HepG2 (cell line): ENCODE measurements at regions not wholly inside any gene's neighbourhood (a gene's known extent, or its start where the extent isn't known, plus 50 kb on each side); places are given as distances from the start of the nearest gene placed in this dataset.

Experiments used
- ATAC-seq: fragments of 200-7000 bp; cut with Tn5 transposase; 3 replicates; pipeline ENCODE4 v1.9.1; 2020; ENCODE audit warnings: mild to moderate bottlenecking, moderate library complexity
- BruUV-seq: library from RNA; stranded (reverse); fragments of 400-500 nt; replicated peaks from 2 replicates; lab custom pipeline; 2021; lab: Mats Ljungman, UMichigan
- CTCF ChIA-PET: fragments of 300-600 bp; formaldehyde crosslinking; extraction: SDS; loops from one replicate; lab custom pipeline; 2021; ENCODE audit warnings: low total read pairs, inconsistent platforms, low intra/inter-chr PET ratio; lab: Yijun Ruan, JAX
- POLR2A ChIA-PET: fragments of 350-600 bp; sonication (Branson Sonifier 250); formaldehyde crosslinking; loops from one replicate; lab custom pipeline; 2020; ENCODE audit warnings: antibody characterized with exemption, inconsistent platforms; lab: Yijun Ruan, JAX
- DNase-seq: peaks from one replicate; pipeline ENCODE4 v3.0.0-alpha.2; 2015; ENCODE audit warnings: low spot score
- FAIRE-seq: peaks from 3 replicates; lab custom pipeline; 2011; peaks lifted over from hg19 to GRCh38; lab: Jason Lieb, UNC
- H2AFZ ChIP-seq: one replicate; pipeline ENCODE4 v1.6.1; 2011; ENCODE audit warnings: low read length, inconsistent platforms
- H3K27ac ChIP-seq: fragments of 300-600 bp; 3 replicates; pipeline ENCODE4 v1.8.0; 2011; ENCODE audit warnings: mixed run types, mild to moderate bottlenecking, mixed read lengths, low read length, inconsistent platforms; ENCODE audit not compliant: insufficient read depth; ENCODE audit errors: extremely low read length
- H3K27me3 ChIP-seq, 2 experiments: fragments of 200-600 bp in 1 of 2; 2 replicates in 1 of 2; 3 replicates in 1 of 2; pipeline versions ENCODE4 v1.6.0 to v1.8.0; 2011; ENCODE audit warnings: low read length in 2 of 2, mild to moderate bottlenecking in 2 of 2, moderate library complexity in 2 of 2, inconsistent platforms in 1 of 2; ENCODE audit not compliant: insufficient read depth in 2 of 2, control insufficient read depth in 1 of 2
- H3K36me3 ChIP-seq, 2 experiments: fragments of 200-600 bp in 1 of 2; replicated peaks in 1 of 2; 2 replicates in 1 of 2; 3 replicates in 1 of 2; pipeline versions ENCODE4 v1.5.1 to v1.8.0; 2011; ENCODE audit warnings: low read length in 2 of 2, inconsistent platforms in 1 of 2; ENCODE audit not compliant: insufficient read depth in 2 of 2, control insufficient read depth in 1 of 2
- H3K4me1 ChIP-seq: 2 replicates; pipeline ENCODE4 v1.5.1; 2012; ENCODE audit warnings: low read length, inconsistent platforms; ENCODE audit not compliant: insufficient read depth
- H3K4me2 ChIP-seq: 2 replicates; pipeline ENCODE4 v1.6.0; 2011; ENCODE audit warnings: low read depth, low read length, inconsistent platforms
- H3K4me3 ChIP-seq, 3 experiments: fragments of 200-600 bp in 1 of 3; sonication (generic), shearing (Covaris generic) in 1 of 3; replicated peaks in 1 of 3; 2 replicates each; pipeline ENCODE4 v1.5.1; 2011 to 2016; ENCODE audit warnings: low read length in 3 of 3, inconsistent platforms in 2 of 3, low read depth in 2 of 3, mild to moderate bottlenecking in 2 of 3, control low read depth in 1 of 3, mixed read lengths in 1 of 3; ENCODE audit not compliant: insufficient read depth in 1 of 3
- H3K79me2 ChIP-seq: one replicate; pipeline ENCODE4 v1.6.1; 2011; ENCODE audit warnings: low read length, inconsistent platforms; ENCODE audit not compliant: insufficient read depth
- H3K9ac ChIP-seq: 2 replicates; pipeline ENCODE4 v1.6.0; 2011; ENCODE audit warnings: mild to moderate bottlenecking, low read depth, low read length, inconsistent platforms; ENCODE audit not compliant: insufficient read depth
- H3K9me3 ChIP-seq: 2 replicates; pipeline ENCODE4 v1.5.1; 2012; ENCODE audit warnings: mild to moderate bottlenecking, low read length
- H4K20me1 ChIP-seq: 2 replicates; pipeline ENCODE4 v1.6.0; 2011; ENCODE audit warnings: inconsistent platforms, mild to moderate bottlenecking, low read length, moderate library complexity; ENCODE audit not compliant: insufficient read depth
- CCDC6 ChIP-seq: sonication (generic); formaldehyde crosslinking; IDR thresholded peaks from 2 replicates; pipeline ENCODE4 v1.8.1; 2022; ENCODE audit warnings: mild to moderate bottlenecking, missing genetic modification reagents, moderate library complexity
- CEBPG ChIP-seq: IDR thresholded peaks from 2 replicates; pipeline ENCODE4 v1.6.1; 2016
- CHD4 ChIP-seq: fragments of 200-600 bp; sonication (generic); IDR thresholded peaks from 2 replicates; pipeline ENCODE4 v1.7.0; 2017; ENCODE audit warnings: mild to moderate bottlenecking, low read length, borderline replicate concordance
- CREM ChIP-seq, 2 experiments: sonication (generic) in 1 of 2; formaldehyde crosslinking in 1 of 2; IDR thresholded peaks; 2 replicates each; pipeline versions ENCODE4 v1.4.0 to v1.6.1; 2016 to 2020; ENCODE audit warnings: antibody characterized with exemption in 1 of 2, mild to moderate bottlenecking in 1 of 2, missing genetic modification reagents in 1 of 2
- HOXA7 ChIP-seq: sonication (generic); formaldehyde crosslinking; IDR thresholded peaks from 2 replicates; pipeline ENCODE4 v1.8.1; 2022; ENCODE audit warnings: mild to moderate bottlenecking, missing genetic modification reagents, moderate library complexity
- KLF16 ChIP-seq, 2 experiments: sonication (generic) in 1 of 2; formaldehyde crosslinking in 1 of 2; IDR thresholded peaks; 2 replicates each; pipeline versions ENCODE4 v1.6.1 to v1.8.0; 2016 to 2023; ENCODE audit warnings: missing genetic modification reagents in 2 of 2, missing compliant biosample characterization in 1 of 2
- MTF1 ChIP-seq: sonication (generic); formaldehyde crosslinking; IDR thresholded peaks from 2 replicates; pipeline ENCODE4 v1.5.0; 2020; ENCODE audit warnings: missing genetic modification reagents
- NCOA1 ChIP-seq: sonication (generic); formaldehyde crosslinking; IDR thresholded peaks from 2 replicates; pipeline ENCODE4 v1.9.0; 2021; ENCODE audit warnings: missing genetic modification reagents
- ZNF253 ChIP-seq: sonication (generic); formaldehyde crosslinking; IDR thresholded peaks from 2 replicates; pipeline ENCODE4 v1.8.0; 2022; ENCODE audit warnings: mild to moderate bottlenecking, missing genetic modification reagents, borderline replicate concordance
- ZNF773 ChIP-seq: sonication (generic); formaldehyde crosslinking; IDR thresholded peaks from 2 replicates; pipeline ENCODE4 v1.4.0; 2020; ENCODE audit warnings: missing genetic modification reagents, borderline replicate concordance
- ZNF816 ChIP-seq: sonication (generic); formaldehyde crosslinking; IDR thresholded peaks from 2 replicates; pipeline ENCODE4 v1.8.0; 2022; ENCODE audit warnings: missing genetic modification reagents, mild to moderate bottlenecking, borderline replicate concordance
- ZSCAN12 ChIP-seq: sonication (generic); formaldehyde crosslinking; IDR thresholded peaks from 2 replicates; pipeline ENCODE4 v1.9.0; 2021; ENCODE audit warnings: mild to moderate bottlenecking, missing genetic modification reagents
- ZSCAN21 ChIP-seq: sonication (generic); formaldehyde crosslinking; IDR thresholded peaks from 2 replicates; pipeline ENCODE4 v1.8.0; 2022; ENCODE audit warnings: mild to moderate bottlenecking, missing genetic modification reagents, moderate library complexity, borderline replicate concordance
- WGBS: methylation state at CpG from one replicate; pipeline ENCODE4 v1.1.6; 2017; ENCODE audit warnings: low lambda C conversion rate; 5-methylcytosine and 5-hydroxymethylcytosine counted together
- in situ Hi-C: cut with HindIII; loops from 2 replicates; pipeline ENCODE4 v1.10.0; 2017; ENCODE audit warnings: low pct_unique_long_range_greater_than_20kb; ENCODE audit not compliant: extremely low pct_ligation_motif_present
- intact Hi-C: fragments of 100-400 bp; cut with micrococcal nuclease; formaldehyde crosslinking; loops from one replicate; pipeline ENCODE4 v1.10.0; 2022; ENCODE audit not compliant: unreplicated experiment
- TF ChIP-seq, protein P1 (sequence below): sonication (generic); formaldehyde crosslinking; conservative IDR thresholded peaks from 2 replicates; pipeline ENCODE4 v1.8.0; 2022; ENCODE audit warnings: mild to moderate bottlenecking, moderate library complexity, missing genetic modification reagents
- TF ChIP-seq, protein P2 (sequence below): sonication (generic); formaldehyde crosslinking; IDR thresholded peaks from 2 replicates; pipeline ENCODE4 v1.8.1; 2023; ENCODE audit warnings: mild to moderate bottlenecking, missing genetic modification reagents
- TF ChIP-seq, protein P3 (sequence below): sonication (generic); formaldehyde crosslinking; conservative IDR thresholded peaks from 2 replicates; pipeline ENCODE4 v1.8.0; 2022; ENCODE audit warnings: low read depth, missing genetic modification reagents
- TF ChIP-seq, protein P4 (sequence below): sonication (generic); formaldehyde crosslinking; IDR thresholded peaks from 2 replicates; pipeline ENCODE4 v1.8.1; 2023; ENCODE audit warnings: mild to moderate bottlenecking, missing genetic modification reagents

DNA sequence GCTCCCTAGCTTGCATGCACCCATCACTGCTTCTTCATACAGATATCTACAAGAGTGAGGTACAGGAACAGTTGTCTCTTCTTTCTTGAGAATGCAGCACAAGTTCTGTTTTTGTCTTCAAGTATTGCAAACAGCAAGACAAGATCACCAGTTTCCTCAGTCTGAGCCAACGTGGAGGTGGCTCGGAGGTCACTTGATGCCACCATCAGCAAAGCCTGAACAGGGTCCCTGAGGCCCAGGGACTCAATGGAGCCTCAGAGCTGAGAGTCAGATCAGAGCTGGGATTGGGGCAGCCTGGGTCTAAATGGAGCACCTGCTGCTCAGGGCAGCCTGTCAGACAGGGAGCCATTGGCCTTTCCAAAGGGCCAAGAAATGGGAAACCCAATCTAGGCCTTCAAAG, 290.7 kb upstream of the ID2 start (continued):
- TF ChIP-seq ZSCAN21 (CRISPR knock-in tag) = no peak
- no peak for TF ChIP-seq CHD4
- no peak for TF ChIP-seq CEBPG (CRISPR knock-in tag)
- TF ChIP-seq, protein P1, sequence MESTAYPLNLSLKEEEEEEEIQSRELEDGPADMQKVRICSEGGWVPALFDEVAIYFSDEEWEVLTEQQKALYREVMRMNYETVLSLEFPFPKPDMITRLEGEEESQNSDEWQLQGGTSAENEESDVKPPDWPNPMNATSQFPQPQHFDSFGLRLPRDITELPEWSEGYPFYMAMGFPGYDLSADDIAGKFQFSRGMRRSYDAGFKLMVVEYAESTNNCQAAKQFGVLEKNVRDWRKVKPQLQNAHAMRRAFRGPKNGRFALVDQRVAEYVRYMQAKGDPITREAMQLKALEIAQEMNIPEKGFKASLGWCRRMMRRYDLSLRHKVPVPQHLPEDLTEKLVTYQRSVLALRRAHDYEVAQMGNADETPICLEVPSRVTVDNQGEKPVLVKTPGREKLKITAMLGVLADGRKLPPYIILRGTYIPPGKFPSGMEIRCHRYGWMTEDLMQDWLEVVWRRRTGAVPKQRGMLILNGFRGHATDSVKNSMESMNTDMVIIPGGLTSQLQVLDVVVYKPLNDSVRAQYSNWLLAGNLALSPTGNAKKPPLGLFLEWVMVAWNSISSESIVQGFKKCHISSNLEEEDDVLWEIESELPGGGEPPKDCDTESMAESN = no peak
- no peak for TF ChIP-seq MTF1 (CRISPR knock-in tag)

DNA sequence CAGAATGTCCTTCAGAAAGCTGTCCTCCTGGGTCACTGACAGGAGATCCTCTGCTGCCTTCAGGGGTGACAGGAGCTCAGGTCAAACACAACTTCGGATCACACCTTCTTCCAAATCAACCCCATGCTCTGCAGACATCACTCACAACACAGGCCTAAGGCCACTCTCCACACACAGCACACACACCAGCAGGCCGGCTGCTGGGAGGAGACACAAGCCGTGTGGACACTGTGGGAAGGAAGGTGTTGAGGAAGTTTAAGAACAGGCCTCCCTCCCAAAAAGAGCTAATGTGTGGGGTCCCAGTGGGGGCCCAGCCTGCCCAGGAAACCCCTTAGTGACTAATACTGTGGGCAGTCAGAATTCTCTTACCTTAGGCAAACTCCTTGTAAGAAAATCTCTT, 290.3 kb upstream of the ID2 start:
- no peak overlapping the region for H3K9ac ChIP-seq
- H2AFZ ChIP-seq = no peak overlapping the region
- POLR2A ChIA-PET = no interaction called here
- no TSS peak for BruUV-seq
- TF ChIP-seq ZSCAN12 (CRISPR knock-in tag) = no peak
- no peak for TF ChIP-seq NCOA1 (CRISPR knock-in tag)
- TF ChIP-seq HOXA7 (CRISPR knock-in tag) = no peak
- TF ChIP-seq, protein P2, sequence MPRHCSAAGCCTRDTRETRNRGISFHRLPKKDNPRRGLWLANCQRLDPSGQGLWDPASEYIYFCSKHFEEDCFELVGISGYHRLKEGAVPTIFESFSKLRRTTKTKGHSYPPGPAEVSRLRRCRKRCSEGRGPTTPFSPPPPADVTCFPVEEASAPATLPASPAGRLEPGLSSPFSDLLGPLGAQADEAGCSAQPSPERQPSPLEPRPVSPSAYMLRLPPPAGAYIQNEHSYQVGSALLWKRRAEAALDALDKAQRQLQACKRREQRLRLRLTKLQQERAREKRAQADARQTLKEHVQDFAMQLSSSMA (CRISPR knock-in tag) = no peak
- TF ChIP-seq ZNF773 (CRISPR knock-in tag) = no peak
- TF ChIP-seq ZNF816 = no peak
- TF ChIP-seq CREM (IDR thresholded peaks at IDR 0.05) = no peak
- no peak for TF ChIP-seq CREM (CRISPR knock-in tag; IDR thresholded peaks at IDR 0.05)
- no peak for TF ChIP-seq CCDC6 (CRISPR knock-in tag)
- no peak for TF ChIP-seq KLF16 (CRISPR knock-in tag; IDR thresholded peaks at IDR 0.05)
- TF ChIP-seq ZNF253 (CRISPR knock-in tag) = no peak
- TF ChIP-seq, protein P3, sequence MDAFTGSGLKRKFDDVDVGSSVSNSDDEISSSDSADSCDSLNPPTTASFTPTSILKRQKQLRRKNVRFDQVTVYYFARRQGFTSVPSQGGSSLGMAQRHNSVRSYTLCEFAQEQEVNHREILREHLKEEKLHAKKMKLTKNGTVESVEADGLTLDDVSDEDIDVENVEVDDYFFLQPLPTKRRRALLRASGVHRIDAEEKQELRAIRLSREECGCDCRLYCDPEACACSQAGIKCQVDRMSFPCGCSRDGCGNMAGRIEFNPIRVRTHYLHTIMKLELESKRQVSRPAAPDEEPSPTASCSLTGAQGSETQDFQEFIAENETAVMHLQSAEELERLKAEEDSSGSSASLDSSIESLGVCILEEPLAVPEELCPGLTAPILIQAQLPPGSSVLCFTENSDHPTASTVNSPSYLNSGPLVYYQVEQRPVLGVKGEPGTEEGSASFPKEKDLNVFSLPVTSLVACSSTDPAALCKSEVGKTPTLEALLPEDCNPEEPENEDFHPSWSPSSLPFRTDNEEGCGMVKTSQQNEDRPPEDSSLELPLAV (CRISPR knock-in tag) = no peak
- TF ChIP-seq, protein P4, sequence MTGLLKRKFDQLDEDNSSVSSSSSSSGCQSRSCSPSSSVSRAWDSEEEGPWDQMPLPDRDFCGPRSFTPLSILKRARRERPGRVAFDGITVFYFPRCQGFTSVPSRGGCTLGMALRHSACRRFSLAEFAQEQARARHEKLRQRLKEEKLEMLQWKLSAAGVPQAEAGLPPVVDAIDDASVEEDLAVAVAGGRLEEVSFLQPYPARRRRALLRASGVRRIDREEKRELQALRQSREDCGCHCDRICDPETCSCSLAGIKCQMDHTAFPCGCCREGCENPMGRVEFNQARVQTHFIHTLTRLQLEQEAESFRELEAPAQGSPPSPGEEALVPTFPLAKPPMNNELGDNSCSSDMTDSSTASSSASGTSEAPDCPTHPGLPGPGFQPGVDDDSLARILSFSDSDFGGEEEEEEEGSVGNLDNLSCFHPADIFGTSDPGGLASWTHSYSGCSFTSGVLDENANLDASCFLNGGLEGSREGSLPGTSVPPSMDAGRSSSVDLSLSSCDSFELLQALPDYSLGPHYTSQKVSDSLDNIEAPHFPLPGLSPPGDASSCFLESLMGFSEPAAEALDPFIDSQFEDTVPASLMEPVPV = no peak
- no peaks in the 10 kb centered on the region for H4K20me1 ChIP-seq
- WGBS = 19% methylated on average over 3 of the region's 3 CpGs
- intact Hi-C loops (no loop called here), in situ Hi-C loops (no loop called here)
- DNase-seq = no peak
- no peaks in the 10 kb centered on the region for H3K79me2 ChIP-seq
- CTCF ChIA-PET = no interaction called here
- peaks cover 4% of the 10 kb centered on the region; the same call in 1 of the 2 replicates for H3K9me3 ChIP-seq
- ATAC-seq = peak; percentile 15; the same call in 1 of the 3 replicates
- H3K27me3 ChIP-seq = peaks cover 0 to 15% of the 10 kb centered on the region in 2 experiments; a peak in 2 of 5 replicates
- no peak overlapping the region for H3K27ac ChIP-seq
- H3K4me1 ChIP-seq = peaks cover 7% of the 10 kb centered on the region; the same call in 1 of the 2 replicates
- no peak overlapping the region for H3K4me3 ChIP-seq
- no peak for FAIRE-seq
- H3K4me2 ChIP-seq = no peak overlapping the region
- H3K36me3 ChIP-seq = no peaks in the 10 kb centered on the region
